Chondrocyte (in vitro differentiated cells): ENCODE measurements at regions not wholly inside any gene's neighbourhood (a gene's known extent, or its start where the extent isn't known, plus 50 kb on each side); places are given as distances from the start of the nearest gene placed in this dataset.

Experiments
- DNase-seq: peaks from one replicate; pipeline ENCODE4 v3.0.0; 2021; ENCODE audit warnings: mixed read lengths, low spot score
- H3K27ac Mint-ChIP-seq: one replicate; pipeline ENCODE4 v1.8.0; 2021; ENCODE audit warnings: mild to moderate bottlenecking, moderate library complexity, mixed read lengths; ENCODE audit not compliant: unreplicated experiment
- H3K27me3 Mint-ChIP-seq: 2 replicates; pipeline ENCODE4 v1.8.0; 2021; ENCODE audit warnings: low read depth, mixed read lengths
- H3K36me3 Mint-ChIP-seq: 2 replicates; pipeline ENCODE4 v1.8.0; 2021; ENCODE audit warnings: low read depth, mixed read lengths
- H3K4me1 Mint-ChIP-seq: 2 replicates; pipeline ENCODE4 v1.8.0; 2021; ENCODE audit warnings: low read depth, mild to moderate bottlenecking, mixed read lengths
- H3K4me3 Mint-ChIP-seq: one replicate; pipeline ENCODE4 v1.8.0; 2021; ENCODE audit warnings: mild to moderate bottlenecking, moderate library complexity, mixed read lengths; ENCODE audit not compliant: unreplicated experiment
- H3K9me3 Mint-ChIP-seq: 2 replicates; pipeline ENCODE4 v1.8.0; 2021; ENCODE audit warnings: low read depth, mixed read lengths
- CTCF ChIP-seq: fragments of 200-600 bp; sonication (generic); IDR thresholded peaks from 2 replicates; pipeline ENCODE4 v1.5.0; 2021; ENCODE audit warnings: antibody characterized with exemption, mild to moderate bottlenecking, moderate library complexity

DNA sequence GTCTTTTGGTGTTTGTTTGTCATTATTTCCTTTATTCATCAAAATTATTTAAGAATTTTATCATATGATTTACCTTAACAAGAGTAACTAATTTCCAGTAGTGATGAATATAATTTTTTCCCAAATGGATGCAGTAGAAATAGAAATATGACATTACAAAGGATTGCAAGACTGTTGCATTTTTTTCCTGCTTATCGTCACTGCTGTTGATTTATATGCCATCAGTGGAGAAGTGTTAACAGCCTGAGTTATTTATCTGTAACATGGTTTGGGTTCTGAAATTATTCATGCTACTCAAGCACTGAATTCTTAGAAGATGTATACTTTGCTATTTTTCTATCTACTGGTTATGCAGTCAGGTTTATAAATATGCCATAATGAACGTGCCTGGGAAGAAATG is 68.6 kb downstream of the TMEM100 start:
- H3K27me3 Mint-ChIP-seq: no peaks in the 10 kb centered on the region
- TF ChIP-seq CTCF: no peak
- no peak overlapping the region for H3K27ac Mint-ChIP-seq
- no peaks in the 10 kb centered on the region for H3K4me1 Mint-ChIP-seq
- no peaks in the 10 kb centered on the region for H3K9me3 Mint-ChIP-seq
- DNase-seq: no peak
- no peaks in the 10 kb centered on the region for H3K36me3 Mint-ChIP-seq
- H3K4me3 Mint-ChIP-seq: no peak overlapping the region

DNA sequence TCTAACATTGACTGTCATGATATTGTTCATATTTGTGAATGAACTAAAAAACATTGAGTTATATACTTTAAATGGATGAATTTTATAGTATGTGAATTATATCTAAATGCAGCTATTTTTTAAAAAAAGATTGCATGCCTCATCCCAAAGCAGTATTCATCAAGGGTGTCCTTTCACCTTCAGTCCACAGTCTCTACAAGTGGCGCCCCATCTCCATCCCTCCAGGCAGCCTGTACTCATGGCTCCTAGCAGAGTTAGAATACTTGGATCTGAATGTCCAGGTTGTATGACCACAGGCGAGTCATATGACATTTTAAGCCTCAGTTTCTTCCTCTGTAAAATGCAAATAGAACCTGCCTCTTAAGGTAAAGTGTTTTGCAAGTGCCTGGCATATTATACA is 69.8 kb downstream of the TMEM100 start:
- H3K36me3 Mint-ChIP-seq: no peaks in the 10 kb centered on the region

GRCh38 chr17:55652114-55652823 is 70.4 kb downstream of the TMEM100 start:
- Mint-ChIP-seq H3K36me3 (no peaks in the 10 kb centered on the region), H3K27me3 (peaks cover 5% of the 10 kb centered on the region), H3K4me3 (no peak overlapping the region), H3K27ac (no peak overlapping the region), H3K4me1 (no peaks in the 10 kb centered on the region), H3K9me3 (no peaks in the 10 kb centered on the region)
- no peak for TF ChIP-seq CTCF
- DNase-seq: no peak

More for the DNA sequence above, 69.8 kb downstream of the TMEM100 start:
- peaks cover 3% of the 10 kb centered on the region for H3K27me3 Mint-ChIP-seq
- no peak for DNase-seq
- no peak overlapping the region for H3K4me3 Mint-ChIP-seq
- H3K9me3 Mint-ChIP-seq: no peaks in the 10 kb centered on the region
- H3K27ac Mint-ChIP-seq: no peak overlapping the region
- no peaks in the 10 kb centered on the region for H3K4me1 Mint-ChIP-seq
- TF ChIP-seq CTCF: no peak

GRCh38 chr17:55649957-55650597 is 72.6 kb downstream of the TMEM100 start:
- H3K4me1 Mint-ChIP-seq: no peaks in the 10 kb centered on the region
- no peak for DNase-seq
- no peaks in the 10 kb centered on the region for H3K36me3 Mint-ChIP-seq
- no peak overlapping the region for H3K27ac Mint-ChIP-seq
- no peak overlapping the region for H3K4me3 Mint-ChIP-seq
- TF ChIP-seq CTCF: no peak
- no peaks in the 10 kb centered on the region for H3K9me3 Mint-ChIP-seq
- H3K27me3 Mint-ChIP-seq: peaks cover 5% of the 10 kb centered on the region

DNA sequence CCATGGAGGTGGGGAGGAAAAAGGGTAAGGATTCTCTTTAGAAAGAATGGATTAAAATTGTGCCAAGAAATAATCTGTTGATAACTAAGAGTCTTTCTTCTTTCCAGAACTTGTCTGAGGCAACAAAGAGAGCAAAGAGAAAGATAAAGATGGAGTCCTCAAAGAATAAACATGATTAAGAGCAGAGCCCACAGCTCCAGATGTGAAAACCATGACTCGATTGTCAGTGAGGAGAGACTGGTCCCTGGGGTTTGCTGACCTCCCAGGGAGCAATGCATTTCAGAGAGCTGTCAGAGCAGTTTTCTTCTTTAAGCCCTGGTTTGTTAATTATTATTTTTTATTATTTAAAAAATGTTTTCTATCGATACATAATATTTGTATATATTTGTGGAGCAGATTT is 74.6 kb downstream of the TMEM100 start:
- H3K4me3 Mint-ChIP-seq: no peak overlapping the region
- no peaks in the 10 kb centered on the region for H3K4me1 Mint-ChIP-seq
- TF ChIP-seq CTCF: no peak
- no peak for DNase-seq
- peaks cover 5% of the 10 kb centered on the region for H3K27me3 Mint-ChIP-seq
- H3K27ac Mint-ChIP-seq: no peak overlapping the region
- no peaks in the 10 kb centered on the region for H3K36me3 Mint-ChIP-seq
- H3K9me3 Mint-ChIP-seq: peaks cover 3% of the 10 kb centered on the region
